Progenitor cell of endocrine pancreas (in vitro differentiated cells): ENCODE measurements at regions not wholly inside any gene's neighbourhood (a gene's known extent, or its start where the extent isn't known, plus 50 kb on each side); places are given as distances from the start of the nearest gene placed in this dataset.
"Not testable (repeated sequence)": the region's sequence is repeated elsewhere in the genome, so short reads cannot be mapped to it uniquely, and the experiment has no call there.

Experiments
- DNase-seq: peaks from one replicate; pipeline ENCODE4 v3.0.0; 2021; ENCODE audit warnings: low spot score; ENCODE audit not compliant: unreplicated experiment
- H3K27ac Mint-ChIP-seq: 2 replicates; pipeline ENCODE4 v1.8.0; 2021; ENCODE audit warnings: mild to moderate bottlenecking, moderate library complexity, mixed read lengths
- H3K27me3 Mint-ChIP-seq: 2 replicates; pipeline ENCODE4 v1.8.0; 2021; ENCODE audit warnings: mixed read lengths
- H3K36me3 Mint-ChIP-seq: 2 replicates; pipeline ENCODE4 v1.8.0; 2022; ENCODE audit warnings: mixed read lengths; ENCODE audit not compliant: insufficient read depth
- H3K4me1 Mint-ChIP-seq: 2 replicates; pipeline ENCODE4 v1.8.0; 2021; ENCODE audit warnings: low read depth, mixed read lengths
- H3K4me3 Mint-ChIP-seq: 2 replicates; pipeline ENCODE4 v1.8.0; 2021; ENCODE audit warnings: low read depth, mild to moderate bottlenecking, moderate library complexity, mixed read lengths
- H3K9me3 Mint-ChIP-seq: 2 replicates; pipeline ENCODE4 v1.8.0; 2021; ENCODE audit warnings: low read depth, mixed read lengths
- TF ChIP-seq, protein P1 (sequence below): fragments of 200-600 bp; sonication (generic); IDR thresholded peaks from one replicate; pipeline ENCODE4 v1.5.0; 2021; ENCODE audit warnings: antibody characterized with exemption, mild to moderate bottlenecking; ENCODE audit not compliant: unreplicated experiment

DNA sequence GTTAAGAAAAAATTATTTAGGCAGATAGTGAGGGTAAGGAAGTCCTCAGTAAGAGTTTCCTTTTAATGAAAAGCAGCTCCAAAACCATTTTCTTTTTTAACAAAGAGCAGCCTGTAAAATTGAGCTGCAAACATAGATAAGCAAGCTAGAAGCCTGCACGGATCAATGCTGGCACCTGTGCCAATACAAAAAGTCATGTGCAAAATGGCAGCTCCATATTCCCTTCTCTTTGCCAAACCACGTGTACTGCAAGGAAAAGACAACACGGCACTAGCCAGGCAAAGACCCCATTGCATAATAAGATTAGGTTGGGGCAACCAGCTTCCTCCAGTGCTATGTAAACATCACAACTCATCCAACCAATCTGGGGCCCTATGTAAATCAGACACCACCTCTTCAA is 268.4 kb upstream of the INTU start:
- Mint-ChIP-seq H3K4me1 (peaks cover 7% of the 10 kb centered on the region), H3K4me3 (no peak overlapping the region), H3K9me3 (peaks cover 5% of the 10 kb centered on the region), H3K27me3 (no peaks in the 10 kb centered on the region), H3K27ac (no peak overlapping the region), H3K36me3 (no peaks in the 10 kb centered on the region)
- no peak for DNase-seq
- TF ChIP-seq, protein P1, sequence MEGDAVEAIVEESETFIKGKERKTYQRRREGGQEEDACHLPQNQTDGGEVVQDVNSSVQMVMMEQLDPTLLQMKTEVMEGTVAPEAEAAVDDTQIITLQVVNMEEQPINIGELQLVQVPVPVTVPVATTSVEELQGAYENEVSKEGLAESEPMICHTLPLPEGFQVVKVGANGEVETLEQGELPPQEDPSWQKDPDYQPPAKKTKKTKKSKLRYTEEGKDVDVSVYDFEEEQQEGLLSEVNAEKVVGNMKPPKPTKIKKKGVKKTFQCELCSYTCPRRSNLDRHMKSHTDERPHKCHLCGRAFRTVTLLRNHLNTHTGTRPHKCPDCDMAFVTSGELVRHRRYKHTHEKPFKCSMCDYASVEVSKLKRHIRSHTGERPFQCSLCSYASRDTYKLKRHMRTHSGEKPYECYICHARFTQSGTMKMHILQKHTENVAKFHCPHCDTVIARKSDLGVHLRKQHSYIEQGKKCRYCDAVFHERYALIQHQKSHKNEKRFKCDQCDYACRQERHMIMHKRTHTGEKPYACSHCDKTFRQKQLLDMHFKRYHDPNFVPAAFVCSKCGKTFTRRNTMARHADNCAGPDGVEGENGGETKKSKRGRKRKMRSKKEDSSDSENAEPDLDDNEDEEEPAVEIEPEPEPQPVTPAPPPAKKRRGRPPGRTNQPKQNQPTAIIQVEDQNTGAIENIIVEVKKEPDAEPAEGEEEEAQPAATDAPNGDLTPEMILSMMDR = no peak

DNA sequence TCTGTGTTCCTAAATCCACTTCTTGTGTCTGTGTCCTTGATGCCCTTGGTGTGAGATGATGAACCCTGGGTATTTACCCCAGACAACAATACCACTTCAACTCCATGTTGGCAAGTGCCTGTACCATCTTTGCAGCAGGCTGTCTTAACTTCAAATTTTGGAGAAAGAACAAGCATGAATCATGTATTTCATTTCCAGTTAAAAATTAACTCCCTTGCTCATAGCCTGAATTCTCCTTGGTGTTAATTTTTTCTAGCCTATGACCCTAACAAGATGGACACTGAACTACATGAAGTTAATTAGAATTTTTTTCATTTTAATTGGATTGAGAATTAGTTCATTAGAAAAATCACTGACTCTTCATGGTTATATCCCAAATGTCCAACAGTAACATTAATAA is 267.8 kb upstream of the INTU start:
- H3K36me3 Mint-ChIP-seq = no peaks in the 10 kb centered on the region
- peaks cover 7% of the 10 kb centered on the region for H3K4me1 Mint-ChIP-seq
- no peak for DNase-seq
- peaks cover 5% of the 10 kb centered on the region for H3K9me3 Mint-ChIP-seq
- TF ChIP-seq, protein P1 = no peak
- H3K4me3 Mint-ChIP-seq = no peak overlapping the region
- H3K27ac Mint-ChIP-seq = no peak overlapping the region
- H3K27me3 Mint-ChIP-seq = no peaks in the 10 kb centered on the region

DNA sequence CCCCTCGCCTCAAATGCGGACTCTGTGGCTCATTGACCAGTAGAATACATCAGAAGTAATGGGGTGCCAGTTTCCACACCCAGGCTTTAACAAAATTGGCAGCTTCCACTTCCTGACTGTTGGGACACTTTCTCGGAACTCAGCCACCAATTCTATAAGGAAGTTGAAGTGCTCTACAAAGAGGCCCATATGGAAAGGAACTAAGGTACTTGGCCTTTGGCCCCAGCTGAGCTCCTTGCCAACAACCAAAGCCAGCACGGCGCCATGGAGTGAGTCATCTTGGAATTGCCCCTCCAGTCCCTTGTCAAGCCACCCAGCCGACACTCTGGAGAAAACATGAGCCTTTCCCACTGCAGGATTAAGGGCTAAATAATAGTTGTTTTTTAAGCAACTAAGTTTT is 262.2 kb upstream of the INTU start:
- Mint-ChIP-seq H3K36me3 (no peaks in the 10 kb centered on the region), H3K9me3 (no peaks in the 10 kb centered on the region), H3K4me1 (no peaks in the 10 kb centered on the region), H3K4me3 (no peak overlapping the region), H3K27me3 (no peaks in the 10 kb centered on the region), H3K27ac (no peak overlapping the region)
- no peak for DNase-seq
- TF ChIP-seq, protein P1 = no peak

DNA sequence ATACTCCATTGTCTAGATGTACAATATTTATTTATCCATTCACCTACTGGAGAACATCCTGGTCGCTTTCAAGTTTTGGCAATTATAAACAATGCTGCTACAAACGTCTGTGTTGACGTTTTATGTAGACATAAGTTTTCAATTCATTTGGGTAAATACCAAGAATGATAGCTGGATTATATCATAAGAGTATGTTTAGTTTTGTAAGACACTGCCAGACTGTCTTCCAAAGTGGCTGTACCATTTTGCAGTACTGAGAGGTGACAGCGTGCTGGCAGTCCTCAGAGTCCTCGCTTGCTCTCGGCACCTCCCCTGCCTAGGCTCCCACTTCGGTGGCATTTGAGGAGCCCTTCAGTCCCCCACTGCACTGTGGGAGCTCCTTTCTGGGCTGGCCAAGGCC is 253.3 kb upstream of the INTU start:
- no peaks in the 10 kb centered on the region for H3K4me1 Mint-ChIP-seq
- H3K27ac Mint-ChIP-seq = no peak overlapping the region

DNA sequence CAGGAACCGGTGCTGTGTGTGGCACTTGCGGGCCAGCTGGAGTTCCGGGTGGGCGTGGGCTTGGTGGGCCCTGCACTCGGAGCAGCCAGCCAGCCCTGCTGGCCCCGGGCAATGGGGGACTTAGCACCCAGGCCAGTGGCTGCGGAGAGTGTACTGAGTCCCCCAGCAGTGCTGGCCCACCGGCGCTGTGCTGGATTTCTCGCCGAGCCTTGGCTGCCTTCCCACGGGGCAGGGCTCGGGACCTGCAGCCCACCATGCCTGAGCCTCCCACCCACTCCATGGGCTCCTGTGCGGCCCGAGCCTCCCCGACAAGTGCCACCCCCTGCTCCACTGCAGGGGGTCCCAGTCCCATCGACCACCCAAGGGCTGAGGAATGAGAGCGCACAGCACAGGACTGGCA is 252.8 kb upstream of the INTU start:
- not testable (repeated sequence) for H3K9me3 Mint-ChIP-seq, H3K27me3 Mint-ChIP-seq, H3K36me3 Mint-ChIP-seq, H3K4me3 Mint-ChIP-seq, H3K4me1 Mint-ChIP-seq, H3K27ac Mint-ChIP-seq, DNase-seq

More for the DNA sequence above, 253.3 kb upstream of the INTU start:
- H3K27me3 Mint-ChIP-seq = no peaks in the 10 kb centered on the region
- H3K36me3 Mint-ChIP-seq = no peaks in the 10 kb centered on the region
- H3K9me3 Mint-ChIP-seq = peaks cover 8% of the 10 kb centered on the region
- no peak overlapping the region for H3K4me3 Mint-ChIP-seq
- no peak for DNase-seq
- TF ChIP-seq, protein P1 = no peak

DNA sequence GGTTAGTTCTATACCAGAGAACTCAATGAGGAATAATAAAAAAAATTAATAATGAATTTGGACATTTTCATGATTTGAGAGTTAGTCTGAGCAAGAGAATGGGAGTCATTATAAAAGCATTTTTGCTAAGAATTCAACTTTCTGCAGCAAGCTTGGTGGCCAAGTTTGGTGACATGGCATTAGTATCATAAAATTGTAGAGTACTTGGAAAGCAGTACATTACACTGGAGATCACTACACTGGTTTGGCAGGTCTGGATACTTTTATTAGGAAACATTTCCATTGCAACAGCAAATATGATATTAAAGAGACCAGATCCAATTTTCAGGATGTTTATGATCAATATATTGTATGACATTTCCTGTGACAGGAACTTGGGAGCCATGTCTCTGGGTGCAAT is 249.1 kb upstream of the INTU start:
- peaks cover 8% of the 10 kb centered on the region for H3K9me3 Mint-ChIP-seq
- H3K27me3 Mint-ChIP-seq = no peaks in the 10 kb centered on the region
- H3K4me1 Mint-ChIP-seq = no peaks in the 10 kb centered on the region
- no peak overlapping the region for H3K27ac Mint-ChIP-seq
- H3K4me3 Mint-ChIP-seq = no peak overlapping the region
- TF ChIP-seq, protein P1 = no peak
- H3K36me3 Mint-ChIP-seq = no peaks in the 10 kb centered on the region
- no peak for DNase-seq
